ENCODE measurements at regions not wholly inside any gene's neighbourhood (a gene's known extent, or its start where the extent isn't known, plus 50 kb on each side); places are given as distances from the start of the nearest gene placed in this dataset.

DNA sequence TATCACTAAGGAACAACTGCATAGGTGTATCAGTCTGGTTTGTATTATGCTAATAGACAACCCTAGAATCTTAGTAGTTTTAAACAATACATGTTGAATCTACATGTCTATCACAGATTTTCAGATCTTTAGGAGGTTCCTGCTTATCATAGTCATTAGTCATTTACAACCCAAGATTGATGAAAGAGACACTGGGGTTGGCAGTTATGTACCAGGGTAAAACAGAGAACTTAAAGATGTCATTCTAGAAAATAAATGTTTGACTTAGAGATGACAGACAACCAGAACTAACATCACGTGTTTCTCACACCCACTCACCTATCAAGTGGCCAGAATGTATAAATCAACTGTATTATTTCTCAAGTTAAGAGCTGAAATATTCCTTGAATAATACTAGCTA, 181.9 kb downstream of the PABPC4L start:
- no peak for DNase-seq (ENCODE audit: low spot score)

DNA sequence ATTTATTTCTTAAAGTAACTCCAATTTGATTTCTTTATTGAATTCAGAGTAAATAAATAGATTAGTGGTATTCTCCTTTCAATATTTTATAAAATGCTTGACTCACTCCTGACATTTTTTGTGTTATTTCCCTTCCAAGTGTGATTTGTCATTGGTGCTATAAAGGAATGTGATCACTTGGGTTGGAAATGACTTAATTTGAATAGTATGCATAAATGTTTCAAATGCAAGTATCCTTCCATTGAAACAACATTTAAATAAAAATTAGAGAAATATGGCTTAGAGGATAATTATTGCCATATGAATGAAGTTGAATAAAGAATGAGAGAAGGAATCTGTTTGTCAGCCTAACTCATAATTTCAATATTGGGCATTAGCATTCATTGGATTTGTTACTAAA, 182.7 kb downstream of the PABPC4L start:
- DNase-seq (ENCODE audit: low spot score), result no peak

DNA sequence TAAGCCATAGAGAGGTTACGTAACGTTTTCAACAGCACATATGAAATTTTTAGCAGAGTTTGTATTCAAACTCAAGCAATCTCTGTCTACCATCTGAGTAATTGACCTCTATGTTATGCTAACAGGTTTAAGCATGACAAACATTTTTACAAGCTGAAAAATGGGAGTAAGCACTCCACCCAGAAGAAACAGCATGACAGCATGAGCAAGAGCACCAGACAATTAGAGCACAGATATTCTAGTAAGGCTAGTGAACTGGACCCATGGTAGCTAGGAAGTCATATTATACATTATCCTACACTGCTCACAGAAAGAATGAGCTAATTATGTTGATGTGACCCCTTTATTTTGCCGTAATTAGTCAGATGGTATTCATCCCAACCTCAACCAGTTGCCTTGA, 200.5 kb downstream of the PABPC4L start:
- DNase-seq (ENCODE audit: low spot score), result no peak

DNA sequence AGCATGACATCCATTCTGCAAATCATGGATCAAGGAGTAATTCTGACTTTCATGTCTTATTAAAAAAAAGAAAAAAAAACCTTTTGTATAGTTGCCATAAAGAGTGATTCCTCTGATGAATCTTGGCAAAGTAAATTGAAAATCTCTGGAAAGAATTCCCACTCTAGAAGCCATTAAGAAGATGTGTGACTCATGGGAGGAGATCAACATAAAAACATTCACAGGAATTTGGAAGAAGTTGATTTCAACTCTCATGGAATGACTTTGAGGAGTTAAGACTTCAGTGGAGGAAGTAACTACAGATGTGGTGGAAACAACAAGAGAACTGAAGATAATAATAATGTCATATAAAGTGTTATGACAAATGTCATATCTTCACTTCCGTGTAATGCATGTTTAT, 204.2 kb downstream of the PABPC4L start:
- DNase-seq (ENCODE audit: low spot score), result no peak

DNA sequence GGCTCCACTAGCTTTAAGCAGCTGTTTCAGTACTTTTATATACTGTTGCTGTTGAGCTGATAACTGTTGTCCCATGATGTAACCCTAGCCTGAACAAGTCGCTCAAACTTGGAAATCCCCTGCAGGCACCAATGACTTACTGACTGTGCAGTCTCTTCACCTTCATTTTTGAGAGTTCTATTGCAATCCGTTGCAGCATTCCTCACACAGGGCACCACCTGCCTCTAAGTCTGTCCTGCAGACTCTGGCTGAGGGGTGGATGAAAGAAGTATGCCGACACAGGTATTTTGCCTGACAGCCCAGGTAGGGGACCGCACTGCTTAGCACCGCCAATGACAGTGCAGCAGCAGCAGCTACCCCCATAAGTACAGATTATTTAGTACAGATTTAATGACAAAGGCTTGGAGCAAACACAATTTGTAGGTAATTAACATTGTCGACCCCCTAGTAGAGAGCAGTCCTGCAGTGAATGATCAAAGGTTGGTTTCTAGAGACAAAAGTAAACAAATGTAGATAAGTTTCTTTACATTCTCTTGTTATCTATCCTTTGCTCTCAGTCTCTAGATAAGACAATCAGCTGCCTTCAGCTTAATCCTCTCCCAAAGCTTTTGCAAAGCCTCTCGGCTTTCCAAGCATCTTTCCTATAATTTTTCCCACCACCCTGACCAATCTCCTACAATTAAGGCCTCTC, 205.0 kb downstream of the PABPC4L start:
- no peak for DNase-seq (ENCODE audit: low spot score)

DNA sequence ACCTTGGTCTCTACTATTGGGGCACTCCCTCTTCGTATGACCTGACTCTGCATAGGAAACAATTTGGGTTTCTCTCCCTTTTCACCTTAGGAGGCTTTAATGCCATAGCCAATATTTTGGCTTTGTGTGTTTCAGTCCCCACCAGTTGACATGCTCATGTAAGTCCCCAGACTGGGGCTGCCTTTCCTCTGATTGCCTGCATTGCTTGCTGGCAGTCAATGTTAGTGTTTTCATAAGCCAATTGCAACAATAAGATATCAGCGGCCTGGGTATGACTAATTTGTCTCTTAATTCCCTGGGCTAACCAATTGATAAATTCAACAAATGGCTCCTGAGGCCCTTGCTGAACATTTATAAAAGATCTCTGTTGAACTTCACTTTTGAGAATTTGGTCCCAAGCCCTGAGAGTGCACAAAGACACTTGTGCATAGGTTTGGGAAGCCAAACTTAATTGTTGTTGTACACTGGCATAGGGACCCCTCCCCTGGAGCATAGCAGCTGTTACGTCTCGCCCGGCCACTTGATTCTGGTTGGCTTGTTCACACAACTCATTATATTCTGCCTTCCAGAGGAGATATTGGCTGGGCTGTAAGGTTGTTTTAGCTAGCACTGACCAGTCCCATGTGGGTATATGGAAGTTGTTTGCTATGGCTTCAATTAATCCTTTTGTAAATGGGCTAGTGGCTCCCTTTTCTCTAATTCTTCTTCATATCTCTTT, 206.2 kb downstream of the PABPC4L start:
- no peak for DNase-seq (ENCODE audit: low spot score)

DNA sequence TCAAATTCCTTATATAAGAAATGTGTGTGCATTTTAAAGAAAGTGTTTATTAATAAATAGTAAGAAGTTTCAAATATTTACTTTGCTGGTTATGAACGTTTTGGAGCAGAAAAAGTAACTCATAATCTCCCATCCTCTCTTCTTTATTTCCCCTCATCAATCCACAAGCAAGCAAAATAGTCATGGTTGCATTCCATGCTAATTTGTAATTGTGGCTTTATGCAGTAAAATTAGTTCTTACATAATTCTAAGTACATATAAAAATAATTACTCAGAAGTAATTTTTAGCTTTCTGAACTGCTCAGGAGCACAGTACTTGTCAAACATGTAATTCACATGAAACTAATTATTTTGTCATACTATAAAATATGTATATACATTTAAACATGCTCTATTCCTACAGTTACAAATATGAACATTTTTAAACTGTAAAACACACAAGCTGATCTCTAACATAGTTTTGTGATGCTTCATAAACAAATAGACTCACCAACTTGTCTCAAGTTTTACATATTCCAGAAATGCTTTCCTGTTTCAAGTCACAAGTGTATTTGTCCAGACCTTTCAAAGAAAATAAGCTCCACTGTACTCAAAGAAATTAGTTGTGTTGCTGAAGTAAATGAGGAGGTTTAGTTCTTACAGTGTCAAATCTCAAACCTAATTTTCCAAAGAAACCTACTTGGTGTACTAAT, 218.9 kb downstream of the PABPC4L start:
- no peak for DNase-seq (ENCODE audit: low spot score)

DNA sequence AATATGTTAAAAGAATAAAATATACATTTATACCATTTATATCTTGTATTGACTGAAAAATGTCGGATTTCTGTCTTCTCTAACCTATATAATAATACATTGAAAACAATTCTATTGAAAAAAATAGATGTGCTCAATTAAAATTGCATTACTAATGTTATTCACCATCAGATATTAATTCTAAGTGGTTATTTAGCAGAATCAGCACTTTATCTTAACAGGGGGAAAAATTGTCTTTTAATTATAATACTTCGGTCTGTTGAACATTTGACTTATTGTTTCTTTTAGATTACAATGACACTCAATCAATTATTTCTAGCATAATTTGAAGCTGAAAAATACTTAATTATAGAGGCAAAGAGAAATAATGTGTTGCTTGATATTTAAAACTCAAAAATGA, 220.3 kb downstream of the PABPC4L start:
- DNase-seq (ENCODE audit: low spot score), result no peak

DNA sequence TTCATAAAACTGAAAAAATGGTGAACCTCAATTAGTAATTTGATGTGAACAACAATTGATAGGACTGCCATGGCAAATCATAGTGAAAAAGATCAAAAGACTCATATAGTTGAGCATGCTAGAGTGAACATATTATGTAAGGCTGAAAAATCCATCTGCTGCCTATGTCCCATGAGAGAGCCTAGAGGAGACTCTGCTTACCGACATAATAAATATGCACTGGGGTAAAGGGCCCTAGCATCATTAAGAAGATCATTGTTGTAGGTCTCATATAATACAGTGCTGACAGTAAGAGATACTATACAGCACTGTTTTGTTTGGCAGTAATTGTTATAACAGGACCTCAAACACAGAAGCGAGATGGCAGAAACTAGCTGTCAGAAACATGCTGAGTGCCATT, 229.0 kb downstream of the PABPC4L start:
- no peak for DNase-seq (ENCODE audit: low spot score)

DNA sequence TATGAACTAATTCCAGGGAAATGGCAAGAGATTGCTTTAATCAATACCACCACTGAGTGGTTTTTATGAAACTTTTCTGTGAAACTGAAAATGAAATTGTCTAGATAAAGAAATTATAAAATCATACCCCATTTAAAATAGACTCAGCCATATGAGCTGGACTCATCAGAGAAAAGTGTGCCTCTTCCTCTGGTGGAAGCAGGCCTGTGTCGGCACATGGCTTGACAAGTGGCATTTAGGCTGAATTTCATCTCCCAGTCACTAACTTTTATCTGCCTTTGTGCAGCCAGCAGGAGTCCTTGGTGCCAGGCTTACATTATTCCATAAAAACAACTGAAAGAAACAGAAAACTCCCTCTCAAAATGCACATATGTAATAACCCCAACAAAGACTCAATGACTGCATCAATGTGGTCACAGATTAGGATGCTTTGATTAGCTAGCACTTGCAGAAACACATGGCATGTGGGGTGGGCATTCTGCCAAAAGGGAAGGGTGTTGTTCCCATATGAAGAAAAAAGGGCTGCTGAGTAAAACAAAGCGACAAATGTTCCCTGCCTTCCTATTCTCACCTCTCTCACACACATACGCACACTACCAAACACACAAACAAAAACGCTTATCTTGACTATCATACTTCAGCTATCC, 232.3 kb downstream of the PABPC4L start:
- DNase-seq (ENCODE audit: low spot score), result peak; percentile 4

DNA sequence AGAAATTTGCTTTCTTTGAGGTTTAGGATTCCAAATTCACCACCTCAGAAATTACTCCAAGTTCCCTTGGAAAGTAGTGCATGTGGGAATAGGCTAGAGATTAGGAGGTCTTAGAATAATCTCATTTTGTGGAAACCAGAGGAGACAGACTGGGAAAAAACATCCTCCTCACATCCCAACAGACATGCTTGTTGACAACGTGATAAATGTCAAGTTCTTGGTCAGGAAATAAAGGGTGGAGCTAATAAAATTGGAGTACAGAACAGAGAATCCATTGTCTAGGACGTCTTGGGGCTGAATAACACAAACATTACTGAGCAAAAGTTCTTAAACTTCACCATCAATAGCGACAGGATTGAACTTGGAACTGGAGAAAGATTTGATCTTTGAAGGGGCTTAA, 233.4 kb downstream of the PABPC4L start:
- no peak for DNase-seq (ENCODE audit: low spot score)

DNA sequence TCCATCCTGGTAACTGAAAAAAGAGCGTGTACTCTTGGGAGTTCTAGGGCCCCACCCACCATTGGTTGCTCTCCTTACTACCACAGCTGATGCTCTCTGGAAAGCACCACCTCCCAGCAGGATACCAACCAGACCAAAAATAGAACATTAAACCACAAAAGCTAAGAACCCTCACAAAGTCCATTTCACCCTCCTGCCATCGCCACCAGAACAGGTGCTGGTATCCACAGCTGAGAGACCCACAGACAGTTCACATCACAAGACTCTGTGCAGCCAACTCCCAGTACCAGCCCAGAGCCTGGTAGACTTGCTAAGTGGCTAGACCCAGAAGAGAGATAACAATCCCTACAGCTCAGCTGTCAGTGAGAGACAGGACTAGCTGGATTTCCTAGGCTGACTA, 240.6 kb downstream of the PABPC4L start:
- no peak for DNase-seq (ENCODE audit: low spot score)

DNA sequence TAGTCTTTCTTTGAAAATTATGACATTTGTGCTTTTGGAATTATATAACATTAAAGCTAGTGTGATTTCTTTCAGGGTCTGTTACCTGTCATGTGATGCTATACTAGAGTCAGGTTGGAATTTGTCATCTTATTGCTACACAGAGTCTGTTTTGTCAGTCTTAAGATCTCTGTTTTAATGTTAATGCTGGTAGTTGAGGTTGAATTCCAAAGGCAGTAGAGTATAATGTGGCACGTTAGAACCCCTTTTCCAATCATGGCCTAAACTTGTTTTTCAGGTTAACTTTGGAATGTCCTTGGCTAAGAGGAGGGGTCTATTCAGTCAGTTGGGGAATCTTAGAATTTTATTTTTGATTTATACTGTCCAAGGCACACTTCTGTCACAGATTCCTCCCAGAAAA, 258.5 kb downstream of the PABPC4L start:
- DNase-seq (ENCODE audit: low spot score), result no peak

DNA sequence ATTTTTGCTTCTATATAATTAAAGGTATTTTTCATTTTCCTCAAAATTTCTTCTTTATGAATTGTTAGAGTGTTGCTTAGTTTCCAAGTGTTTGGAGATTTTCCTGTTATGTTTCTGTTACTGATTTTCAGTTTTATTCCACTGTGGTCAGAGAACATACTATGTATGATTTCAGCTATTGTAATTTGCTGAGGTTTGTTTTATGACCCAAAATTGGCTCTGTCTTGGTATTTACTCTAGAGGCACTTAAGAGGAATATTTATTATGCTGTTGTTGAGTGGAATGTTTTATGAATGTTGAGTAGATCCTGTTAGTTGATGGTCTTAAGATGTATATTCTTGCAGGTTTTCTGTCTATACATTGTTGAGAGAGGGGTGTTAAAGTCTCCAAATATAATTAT, 263.5 kb downstream of the PABPC4L start:
- no peak for DNase-seq (ENCODE audit: low spot score)

DNA sequence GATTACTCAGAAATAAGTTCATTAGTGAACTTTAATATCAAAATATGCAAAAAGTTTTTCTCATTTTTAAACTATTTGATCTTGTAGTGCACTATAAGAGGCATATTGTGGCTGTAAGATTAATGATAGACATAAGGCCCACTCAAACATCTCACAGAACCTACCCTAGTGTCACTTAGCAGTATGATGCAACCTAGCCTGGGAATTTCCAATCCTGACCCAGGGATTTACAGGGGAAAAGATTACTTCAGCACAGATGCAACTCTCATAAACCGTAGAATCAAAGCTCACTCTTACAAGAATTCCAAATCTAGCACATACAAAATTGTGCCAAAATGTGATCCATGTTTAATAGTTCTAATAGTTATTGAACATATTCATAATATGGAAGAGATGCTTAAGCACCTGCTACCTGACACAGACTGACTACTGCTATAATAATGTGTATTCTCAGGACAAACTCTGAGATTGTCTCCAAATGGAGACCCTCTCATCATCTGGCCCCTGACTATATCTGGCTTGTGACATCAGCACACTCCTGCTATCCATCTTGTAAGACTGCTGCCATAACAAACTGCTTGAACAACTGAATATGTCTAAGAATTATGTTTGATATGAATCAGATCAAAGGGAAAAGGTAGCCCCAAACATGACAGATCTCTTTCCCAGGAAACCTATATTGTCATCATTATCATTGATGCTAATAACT, 271.9 kb downstream of the PABPC4L start:
- DNase-seq (ENCODE audit: low spot score), result no peak

DNA sequence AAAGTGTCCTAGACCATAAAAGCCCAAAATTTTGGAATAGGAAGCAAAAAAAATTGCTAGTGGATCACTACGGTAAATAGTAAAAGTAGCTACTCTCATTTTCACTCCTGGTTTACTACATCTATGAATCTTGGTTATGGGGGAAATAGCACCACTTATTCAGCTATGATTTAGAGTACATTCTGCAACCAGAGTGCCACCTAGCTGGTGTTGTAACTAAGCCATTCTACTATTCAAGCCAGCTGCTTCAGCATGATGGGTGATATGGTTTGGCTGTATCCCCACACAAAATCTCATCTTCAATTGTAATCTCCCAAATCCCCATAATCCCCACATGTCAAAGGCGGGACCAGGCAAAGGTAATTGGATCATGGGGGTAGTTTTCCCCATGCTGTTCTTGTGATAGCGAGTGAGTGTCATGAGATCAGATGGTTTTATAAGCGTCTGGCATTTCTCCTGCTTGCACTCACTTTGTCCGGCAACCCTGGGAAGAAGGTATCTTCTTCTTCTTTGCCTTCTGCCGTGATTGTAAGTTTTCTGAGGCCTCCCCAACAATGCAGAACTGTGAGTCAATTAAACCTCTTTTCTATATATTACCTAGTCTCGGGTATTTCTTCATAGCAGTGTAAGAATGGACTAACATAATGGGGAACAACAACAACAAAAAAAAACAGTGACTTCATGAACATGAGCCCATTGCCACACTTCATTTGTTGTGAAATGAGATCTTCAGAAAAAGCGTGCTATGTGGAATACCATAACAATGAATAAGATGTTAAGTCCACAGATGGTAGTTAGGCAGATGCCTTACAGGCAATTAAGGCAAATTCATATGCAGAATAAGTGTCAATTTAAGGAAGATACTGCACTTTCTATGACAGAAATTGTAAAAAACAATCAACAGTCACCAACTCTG, 280.1 kb downstream of the PABPC4L start:
- peak; percentile 7 for DNase-seq (ENCODE audit: low spot score)

DNA sequence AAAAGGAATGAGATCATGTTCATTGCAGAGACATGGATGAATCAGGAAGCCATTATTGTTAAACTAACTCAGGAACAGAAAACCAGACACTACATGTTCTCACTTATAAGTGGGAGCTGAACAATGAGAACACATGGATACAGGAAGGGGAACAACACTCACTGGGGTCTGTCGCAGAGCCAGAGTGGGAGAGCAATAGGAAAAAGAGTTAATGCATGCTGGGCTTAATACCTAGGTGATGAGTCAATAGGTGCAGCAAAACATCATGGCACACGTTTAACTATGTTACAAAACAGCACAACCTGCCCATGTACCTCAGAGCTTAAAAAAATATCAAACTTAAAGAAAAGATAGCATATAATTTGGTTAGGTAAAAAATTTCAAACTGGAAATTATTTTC, 281.4 kb downstream of the PABPC4L start:
- no peak for DNase-seq (ENCODE audit: low spot score)

DNA sequence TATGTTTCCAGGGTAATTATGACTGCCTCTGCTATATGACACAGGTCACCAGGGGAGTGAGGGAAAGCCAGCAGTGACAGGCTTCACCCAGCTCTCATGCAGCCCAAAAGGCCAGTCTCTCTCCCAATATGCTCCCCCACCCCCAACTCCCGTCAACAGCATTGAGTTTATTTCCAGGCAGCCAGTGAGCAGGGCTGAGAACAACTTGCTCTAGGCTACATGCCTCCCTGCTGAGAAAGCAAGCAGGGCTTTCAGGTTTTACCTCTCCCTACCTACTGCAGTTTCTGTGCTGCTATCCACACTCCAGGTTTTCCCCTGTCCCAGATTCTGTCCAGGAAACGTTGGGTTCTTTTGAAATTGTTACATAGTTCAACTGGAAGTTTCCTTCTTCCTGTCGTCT, 291.4 kb downstream of the PABPC4L start:
- no peak for DNase-seq (ENCODE audit: low spot score)

DNA sequence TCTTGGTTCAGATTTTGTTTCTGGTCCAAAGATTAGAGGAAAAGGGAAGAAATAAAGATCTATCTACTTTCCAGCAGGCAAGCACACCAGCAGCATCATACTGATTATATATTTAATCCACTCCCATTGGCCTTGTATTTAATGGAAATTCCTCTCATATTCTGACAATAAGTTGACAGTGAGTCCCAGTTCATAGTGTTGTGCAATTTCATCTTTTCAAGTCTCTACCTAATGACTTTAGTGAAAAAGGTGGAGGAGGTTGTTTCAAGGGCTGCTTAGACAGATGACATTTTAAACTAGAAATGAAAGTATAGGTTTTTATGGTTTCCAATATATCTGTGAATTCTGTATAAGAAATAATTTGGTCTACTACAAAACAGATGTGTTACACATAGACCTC, 298.6 kb downstream of the PABPC4L start:
- DNase-seq (ENCODE audit: low spot score), result no peak

DNA sequence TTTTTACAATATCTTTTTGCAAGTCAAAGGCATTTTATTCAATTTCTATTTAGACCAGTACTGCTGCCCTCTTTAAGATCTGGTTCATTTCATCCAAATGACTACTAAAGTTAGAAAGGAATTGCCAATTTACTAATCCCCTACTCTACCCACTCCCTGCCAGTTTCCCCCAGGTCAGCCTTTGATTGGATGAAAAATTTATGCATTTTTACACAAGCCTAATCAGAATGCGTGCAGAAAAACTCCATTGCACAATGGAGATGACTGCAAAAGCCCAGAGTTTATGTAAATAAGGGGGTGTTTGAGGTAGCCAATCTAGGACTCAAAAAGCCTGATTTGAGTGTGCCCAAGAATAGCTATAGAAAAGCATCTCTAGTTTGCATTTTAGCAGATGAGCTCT, 310.6 kb downstream of the PABPC4L start:
- DNase-seq (ENCODE audit: low spot score), result no peak

DNA sequence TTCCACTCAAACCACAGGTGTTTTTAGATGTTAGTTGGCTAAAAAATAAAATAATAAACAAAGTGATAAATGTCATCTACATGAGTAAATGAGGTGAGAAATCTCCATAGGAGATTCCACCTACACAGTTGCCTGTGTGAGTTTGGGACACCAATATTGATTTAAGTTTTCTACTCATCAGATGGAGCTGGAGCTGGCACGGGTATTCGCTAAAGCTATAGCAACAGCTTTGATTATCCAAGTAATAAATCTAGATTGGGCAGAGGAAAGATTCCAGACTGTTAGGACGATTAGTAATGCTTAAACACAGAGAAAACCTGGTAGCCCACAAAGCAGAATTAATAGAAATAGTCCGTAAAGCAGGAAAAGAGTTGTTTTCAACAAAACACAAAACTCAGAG, 313.9 kb downstream of the PABPC4L start:
- DNase-seq (ENCODE audit: low spot score), result no peak
